AG04450 (cell line): ENCODE measurements at regions not wholly inside any gene's neighbourhood (a gene's known extent, or its start where the extent isn't known, plus 50 kb on each side); places are given as distances from the start of the nearest gene placed in this dataset.

ENCODE experiments used
- CTCF ChIA-PET: fragments of 300-600, 350-600 bp; formaldehyde crosslinking; extraction: SDS; loops from one replicate; lab custom pipeline; 2022; ENCODE audit warnings: antibody characterized with exemption, inconsistent platforms; lab: Charles Lee
- POLR2A ChIA-PET: fragments of 350-600 bp; formaldehyde crosslinking; extraction: SDS; loops from one replicate; lab custom pipeline; 2021; ENCODE audit warnings: antibody characterized with exemption, inconsistent platforms; lab: Yijun Ruan, JAX
- DNase-seq: peaks from one replicate; pipeline ENCODE4 v3.0.0-alpha.2; 2011; ENCODE audit warnings: low read depth, low spot score
- H3K27ac ChIP-seq: one replicate; pipeline ENCODE4 v1.5.1; 2012; ENCODE audit warnings: low read depth, low read length, control low read depth
- H3K27me3 ChIP-seq: one replicate; pipeline ENCODE4 v1.6.0; 2012; ENCODE audit warnings: low read length; ENCODE audit not compliant: control insufficient read depth, insufficient read depth
- H3K4me3 ChIP-seq: 2 replicates; pipeline ENCODE4 v1.5.1; 2011; ENCODE audit warnings: mild to moderate bottlenecking, low read depth, low read length, control low read depth
- H3K9me3 ChIP-seq: 2 replicates; pipeline ENCODE4 v1.5.1; 2012; ENCODE audit warnings: low read length; ENCODE audit not compliant: control insufficient read depth, insufficient read depth
- TF ChIP-seq, protein P1 (sequence below): IDR thresholded peaks from 2 replicates; pipeline ENCODE4 v1.5.1; 2011; ENCODE audit warnings: low read depth, low read length, control low read depth, inconsistent platforms

DNA sequence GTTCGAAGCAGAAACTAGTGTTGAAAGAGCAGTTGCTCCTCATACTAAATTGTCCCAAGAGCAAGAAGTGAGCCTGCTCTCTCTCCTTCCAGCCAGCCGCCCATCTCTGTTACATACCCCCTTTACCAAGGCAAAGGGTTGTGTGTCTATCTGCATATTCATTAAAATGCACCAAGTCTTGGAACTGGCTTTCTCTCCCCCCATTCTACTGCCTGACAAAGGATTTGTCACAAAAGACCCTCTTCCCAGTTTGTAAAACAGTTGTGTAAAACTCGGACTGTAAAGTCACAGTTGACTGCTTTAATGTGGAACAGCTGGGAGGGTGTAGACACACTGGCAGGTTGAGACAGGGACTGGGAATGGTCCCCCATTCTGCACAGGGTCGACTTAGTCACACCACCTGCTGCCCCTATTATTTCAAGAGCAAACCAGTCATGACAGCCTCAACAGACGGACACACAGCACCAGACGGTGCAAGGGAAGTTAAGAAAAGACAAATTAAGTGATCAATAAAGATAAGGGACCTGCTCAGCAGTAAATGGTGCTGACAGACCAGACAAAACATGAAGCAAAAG, 60.0 kb upstream of the HTATIP2 start:
- Histone ChIP-seq H3K27ac (no peak overlapping the region), H3K27me3 (no peaks in the 10 kb centered on the region), H3K4me3 (no peak overlapping the region), H3K9me3 (no peaks in the 10 kb centered on the region)
- CTCF ChIA-PET: no interaction called here
- no peak for DNase-seq
- POLR2A ChIA-PET: interaction anchor here (0.6 kb wide), 1 partner anchor 1188 kb away, joined by 11 read pairs; no protein-coding TSS in a partner anchor
- TF ChIP-seq, protein P1, sequence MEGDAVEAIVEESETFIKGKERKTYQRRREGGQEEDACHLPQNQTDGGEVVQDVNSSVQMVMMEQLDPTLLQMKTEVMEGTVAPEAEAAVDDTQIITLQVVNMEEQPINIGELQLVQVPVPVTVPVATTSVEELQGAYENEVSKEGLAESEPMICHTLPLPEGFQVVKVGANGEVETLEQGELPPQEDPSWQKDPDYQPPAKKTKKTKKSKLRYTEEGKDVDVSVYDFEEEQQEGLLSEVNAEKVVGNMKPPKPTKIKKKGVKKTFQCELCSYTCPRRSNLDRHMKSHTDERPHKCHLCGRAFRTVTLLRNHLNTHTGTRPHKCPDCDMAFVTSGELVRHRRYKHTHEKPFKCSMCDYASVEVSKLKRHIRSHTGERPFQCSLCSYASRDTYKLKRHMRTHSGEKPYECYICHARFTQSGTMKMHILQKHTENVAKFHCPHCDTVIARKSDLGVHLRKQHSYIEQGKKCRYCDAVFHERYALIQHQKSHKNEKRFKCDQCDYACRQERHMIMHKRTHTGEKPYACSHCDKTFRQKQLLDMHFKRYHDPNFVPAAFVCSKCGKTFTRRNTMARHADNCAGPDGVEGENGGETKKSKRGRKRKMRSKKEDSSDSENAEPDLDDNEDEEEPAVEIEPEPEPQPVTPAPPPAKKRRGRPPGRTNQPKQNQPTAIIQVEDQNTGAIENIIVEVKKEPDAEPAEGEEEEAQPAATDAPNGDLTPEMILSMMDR: no peak

DNA sequence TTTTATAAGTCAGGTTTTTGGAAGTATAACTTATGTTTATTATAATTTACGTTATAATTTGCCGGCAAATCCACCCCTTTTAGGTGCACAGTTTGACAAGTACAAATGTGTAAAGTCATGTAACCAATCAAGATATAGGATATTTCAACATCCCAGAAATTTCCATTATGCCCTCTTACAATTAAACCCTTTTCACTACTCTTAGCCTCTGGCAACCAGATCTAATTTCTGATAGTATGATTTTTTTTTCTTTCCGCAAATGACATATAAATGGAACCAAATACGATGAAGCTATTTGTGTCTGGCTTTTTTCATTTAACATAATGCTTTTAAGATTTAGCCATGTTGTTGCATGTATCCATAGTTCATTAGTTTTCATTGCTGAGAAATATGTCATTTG, 69.5 kb upstream of the HTATIP2 start:
- no peaks in the 10 kb centered on the region for H3K9me3 ChIP-seq
- POLR2A ChIA-PET: no interaction called here
- no peak for DNase-seq
- H3K27ac ChIP-seq: no peak overlapping the region
- CTCF ChIA-PET: interaction anchor here (0.6 kb wide), 1 partner anchor 1222 kb away, joined by 4 read pairs; no protein-coding TSS in a partner anchor
- H3K4me3 ChIP-seq: no peak overlapping the region
- peaks cover 3% of the 10 kb centered on the region for H3K27me3 ChIP-seq
- TF ChIP-seq, protein P1: no peak

DNA sequence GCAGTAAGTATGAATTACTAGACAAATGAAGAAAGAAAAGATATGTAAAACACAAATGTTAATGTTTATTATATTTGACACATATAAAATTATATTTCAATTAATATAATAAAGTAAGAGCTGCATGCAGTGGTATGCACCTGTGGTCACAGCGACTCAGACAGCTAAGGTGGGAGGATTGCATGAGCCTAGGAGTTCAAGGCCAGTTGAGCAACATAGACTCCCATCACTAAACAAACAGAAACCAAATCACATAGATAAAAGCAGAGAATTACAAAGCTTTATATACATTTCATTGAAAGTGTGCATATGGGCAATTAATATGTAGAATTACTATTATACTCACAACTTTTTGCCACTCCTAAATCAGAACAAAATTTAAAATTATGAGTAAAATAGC, 70.0 kb upstream of the HTATIP2 start:
- Histone ChIP-seq H3K9me3 (no peaks in the 10 kb centered on the region), H3K4me3 (no peak overlapping the region), H3K27me3 (peaks cover 3% of the 10 kb centered on the region), H3K27ac (no peak overlapping the region)
- no peak for DNase-seq
- ChIA-PET POLR2A (no interaction called here), CTCF (no interaction called here)
- TF ChIP-seq, protein P1: no peak

DNA sequence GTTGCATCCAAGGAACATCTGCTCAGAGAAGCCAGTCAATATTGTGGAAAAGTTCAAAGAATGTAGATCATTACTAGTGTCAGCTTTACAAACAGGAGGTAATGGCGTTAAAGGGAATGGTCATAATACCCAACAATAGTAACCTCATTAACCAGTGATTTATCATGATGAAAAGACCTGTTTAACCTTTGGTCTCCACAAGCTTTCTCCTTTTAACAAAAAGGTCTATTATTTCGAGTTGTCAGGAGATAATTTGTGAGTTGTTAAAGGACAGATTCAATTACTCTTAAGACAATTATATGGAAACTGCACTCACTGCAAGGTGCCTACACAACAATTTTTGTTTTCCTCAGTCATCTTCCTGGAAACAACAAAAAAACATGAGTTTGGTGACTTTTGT, 73.8 kb upstream of the HTATIP2 start:
- ChIA-PET POLR2A (no interaction called here), CTCF (no interaction called here)

DNA sequence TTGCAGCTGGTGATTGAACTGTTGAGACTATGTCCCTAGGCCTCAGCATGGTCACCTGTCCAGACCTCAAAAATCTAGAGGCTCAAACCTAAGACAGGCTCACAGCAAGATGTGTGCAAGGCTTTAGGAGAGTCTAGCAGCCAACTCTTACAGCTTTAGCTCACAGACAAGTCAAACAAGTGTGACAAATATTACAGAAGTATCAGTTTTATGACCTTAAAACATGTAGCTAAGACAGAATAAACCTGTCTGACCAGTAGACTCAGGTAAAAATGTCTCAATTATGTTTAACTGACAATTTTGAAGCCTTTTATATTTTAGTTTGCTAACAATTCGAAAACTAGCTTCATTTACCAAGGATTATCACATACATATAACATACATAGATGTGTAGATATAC, 80.0 kb upstream of the HTATIP2 start:
- H3K27ac ChIP-seq: no peak overlapping the region
- H3K9me3 ChIP-seq: no peaks in the 10 kb centered on the region
- DNase-seq: no peak
- peaks cover 14% of the 10 kb centered on the region for H3K27me3 ChIP-seq
- no peak overlapping the region for H3K4me3 ChIP-seq
- POLR2A ChIA-PET: no interaction called here
- CTCF ChIA-PET: no interaction called here
- TF ChIP-seq, protein P1: no peak

More for the DNA sequence above, 73.8 kb upstream of the HTATIP2 start:
- Histone ChIP-seq H3K9me3 (no peaks in the 10 kb centered on the region), H3K27ac (no peak overlapping the region), H3K27me3 (peaks cover 8% of the 10 kb centered on the region), H3K4me3 (no peak overlapping the region)
- TF ChIP-seq, protein P1: no peak
- no peak for DNase-seq
